ENCODE measurements at regions not wholly inside any gene's neighbourhood (a gene's known extent, or its start where the extent isn't known, plus 50 kb on each side); places are given as distances from the start of the nearest gene placed in this dataset.

DNA sequence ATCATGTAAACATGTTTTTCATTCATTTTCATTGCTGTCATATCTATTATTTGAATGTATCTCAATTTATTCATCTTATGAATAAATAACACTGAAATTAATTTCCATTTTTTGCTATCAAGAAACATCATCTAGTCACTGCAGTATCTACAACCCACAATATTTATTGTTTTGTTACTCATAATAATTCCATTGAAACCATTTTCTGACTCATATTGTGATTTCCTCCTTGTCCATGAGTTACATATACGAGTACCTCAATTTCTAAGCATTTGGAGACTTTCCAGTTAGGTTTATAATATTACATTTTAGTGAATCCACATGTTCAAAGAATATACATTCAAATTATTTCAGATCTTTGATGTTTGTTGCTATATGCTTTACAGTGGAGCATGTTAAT lies 1524.0 kb downstream of the SLITRK1 start (continued):
- TF ChIP-seq, protein P1, sequence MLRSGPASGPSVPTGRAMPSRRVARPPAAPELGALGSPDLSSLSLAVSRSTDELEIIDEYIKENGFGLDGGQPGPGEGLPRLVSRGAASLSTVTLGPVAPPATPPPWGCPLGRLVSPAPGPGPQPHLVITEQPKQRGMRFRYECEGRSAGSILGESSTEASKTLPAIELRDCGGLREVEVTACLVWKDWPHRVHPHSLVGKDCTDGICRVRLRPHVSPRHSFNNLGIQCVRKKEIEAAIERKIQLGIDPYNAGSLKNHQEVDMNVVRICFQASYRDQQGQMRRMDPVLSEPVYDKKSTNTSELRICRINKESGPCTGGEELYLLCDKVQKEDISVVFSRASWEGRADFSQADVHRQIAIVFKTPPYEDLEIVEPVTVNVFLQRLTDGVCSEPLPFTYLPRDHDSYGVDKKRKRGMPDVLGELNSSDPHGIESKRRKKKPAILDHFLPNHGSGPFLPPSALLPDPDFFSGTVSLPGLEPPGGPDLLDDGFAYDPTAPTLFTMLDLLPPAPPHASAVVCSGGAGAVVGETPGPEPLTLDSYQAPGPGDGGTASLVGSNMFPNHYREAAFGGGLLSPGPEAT (IDR thresholded peaks at IDR 0.05; ENCODE audit: low read depth): no peak
- no peak for TF ChIP-seq FOS (IDR thresholded peaks at IDR 0.05; ENCODE audit: borderline replicate concordance, extremely low read depth, insufficient read length)

DNA sequence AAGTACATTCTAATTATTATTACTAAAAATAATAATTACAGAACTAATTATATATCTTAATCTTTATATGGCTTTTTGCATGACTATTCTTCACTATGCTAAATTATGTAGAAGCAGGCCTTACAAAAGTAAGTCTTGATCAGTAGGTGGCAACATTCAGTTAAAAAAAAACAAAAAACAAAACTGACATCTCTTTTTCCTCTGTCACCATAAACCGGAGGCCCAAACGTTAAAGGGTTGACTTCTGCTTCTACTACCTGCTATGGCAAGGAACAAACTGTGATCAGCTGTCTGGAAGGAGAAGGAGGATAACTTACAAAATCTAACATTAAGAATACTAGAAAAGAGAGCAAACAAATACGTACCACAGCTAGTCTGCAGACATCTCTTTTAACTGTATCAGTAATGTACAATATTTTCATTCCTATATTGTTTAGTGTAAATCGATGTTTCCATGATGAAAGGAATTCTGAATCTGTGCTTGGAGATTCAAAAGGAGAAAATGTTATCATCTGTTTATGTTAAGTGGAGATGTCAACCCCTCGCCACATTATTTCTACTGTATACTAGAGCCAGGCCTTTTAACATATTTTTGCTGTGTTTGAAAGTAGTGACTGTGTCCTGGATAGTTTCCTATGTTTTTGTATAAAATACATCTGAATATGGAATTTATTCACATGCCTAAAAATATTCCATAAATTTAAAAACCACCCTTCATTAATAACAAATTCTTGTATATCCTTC lies 1525.4 kb downstream of the SLITRK1 start:
- DNase-seq (ENCODE audit: low read depth, low spot score) (no peak), FAIRE-seq (no peak), ATAC-seq (no peak)
- CTCF ChIA-PET: no interaction called here
- RAD21 ChIA-PET (ENCODE audit: unreplicated experiment): no interaction called here
- Histone ChIP-seq H2AFZ (ENCODE audit: control insufficient read depth, low read depth, low read length) (no peak overlapping the region), H3K36me3 (ENCODE audit: control insufficient read depth in 2 of 2, insufficient read depth in 2 of 2, low read length in 1 of 2) (no peaks in the 10 kb centered on the region), H3K9me3 (replicated peaks; ENCODE audit: control insufficient read depth, insufficient read depth, low read length) (no peaks in the 10 kb centered on the region), H3K4me2 (ENCODE audit: control insufficient read depth, insufficient read depth) (no peak overlapping the region), H3K79me2 (ENCODE audit: control insufficient read depth, insufficient read depth, low read length) (no peaks in the 10 kb centered on the region), H3K9ac (ENCODE audit: control insufficient read depth, insufficient read depth, low read length) (no peak overlapping the region), H3K4me1 (ENCODE audit: control insufficient read depth, insufficient read depth, low read length) (no peaks in the 10 kb centered on the region), H4K20me1 (ENCODE audit: control insufficient read depth, insufficient read depth) (no peaks in the 10 kb centered on the region), H3K27me3 (replicated peaks in 1 of 2; ENCODE audit: control insufficient read depth in 2 of 2, insufficient read depth in 2 of 2, low read length in 1 of 2) (no peaks in the 10 kb centered on the region), H3K27ac (ENCODE audit: control insufficient read depth, insufficient read depth) (no peak overlapping the region), H3K4me3 (no peak overlapping the region)
- no TSS peak for BruUV-seq (replicated peaks)
- 7% methylated on average over 5 of the region's 5 CpGs for WGBS (ENCODE audit: insufficient coverage, insufficient replicate concordance, low lambda C conversion rate, missing lambda C conversion rate)
- intact Hi-C loops (cut with micrococcal nuclease; ENCODE audit: unreplicated experiment): no loop called here
- POLR2A ChIA-PET: no interaction called here
- SMC1A ChIA-PET (ENCODE audit: uncharacterized antibody, unreplicated experiment): no interaction called here
- in situ Hi-C loops (cut with MboI): no loop called here
- TF ChIP-seq SREBF1 (IDR thresholded peaks at IDR 0.05; ENCODE audit: low read length): no peak
- TF ChIP-seq RB1 (IDR thresholded peaks at IDR 0.05; ENCODE audit: borderline replicate concordance): no peak
- no peak for TF ChIP-seq YY1 (IDR thresholded peaks at IDR 0.05; ENCODE audit: low read depth, low read length)
- TF ChIP-seq, protein P2, sequence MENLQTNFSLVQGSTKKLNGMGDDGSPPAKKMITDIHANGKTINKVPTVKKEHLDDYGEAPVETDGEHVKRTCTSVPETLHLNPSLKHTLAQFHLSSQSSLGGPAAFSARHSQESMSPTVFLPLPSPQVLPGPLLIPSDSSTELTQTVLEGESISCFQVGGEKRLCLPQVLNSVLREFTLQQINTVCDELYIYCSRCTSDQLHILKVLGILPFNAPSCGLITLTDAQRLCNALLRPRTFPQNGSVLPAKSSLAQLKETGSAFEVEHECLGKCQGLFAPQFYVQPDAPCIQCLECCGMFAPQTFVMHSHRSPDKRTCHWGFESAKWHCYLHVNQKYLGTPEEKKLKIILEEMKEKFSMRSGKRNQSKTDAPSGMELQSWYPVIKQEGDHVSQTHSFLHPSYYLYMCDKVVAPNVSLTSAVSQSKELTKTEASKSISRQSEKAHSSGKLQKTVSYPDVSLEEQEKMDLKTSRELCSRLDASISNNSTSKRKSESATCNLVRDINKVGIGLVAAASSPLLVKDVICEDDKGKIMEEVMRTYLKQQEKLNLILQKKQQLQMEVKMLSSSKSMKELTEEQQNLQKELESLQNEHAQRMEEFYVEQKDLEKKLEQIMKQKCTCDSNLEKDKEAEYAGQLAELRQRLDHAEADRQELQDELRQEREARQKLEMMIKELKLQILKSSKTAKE (IDR thresholded peaks at IDR 0.05; ENCODE audit: low read depth, poor library complexity, severe bottlenecking): no peak
- TF ChIP-seq ZNF622 (IDR thresholded peaks at IDR 0.05): no peak
- no peak for TF ChIP-seq ZBED1 (IDR thresholded peaks at IDR 0.05; ENCODE audit: borderline replicate concordance)
- no peak for TF ChIP-seq FOXK2 (IDR thresholded peaks at IDR 0.05)
- no peak for TF ChIP-seq JUNB (IDR thresholded peaks at IDR 0.05)
- no peak for TF ChIP-seq RELA (IDR thresholded peaks at IDR 0.05; ENCODE audit: borderline replicate concordance, partially characterized antibody)
- no peak for TF ChIP-seq NR2F1 (conservative IDR thresholded peaks at IDR 0.05)
- TF ChIP-seq SUPT20H (IDR thresholded peaks at IDR 0.05; ENCODE audit: borderline replicate concordance, control insufficient read depth, low read depth, low read length): no peak
- no peak for TF ChIP-seq SMAD5 (IDR thresholded peaks at IDR 0.05; ENCODE audit: low read depth)
- TF ChIP-seq IKZF1 (conservative IDR thresholded peaks at IDR 0.05): no peak
- TF ChIP-seq, protein P3, sequence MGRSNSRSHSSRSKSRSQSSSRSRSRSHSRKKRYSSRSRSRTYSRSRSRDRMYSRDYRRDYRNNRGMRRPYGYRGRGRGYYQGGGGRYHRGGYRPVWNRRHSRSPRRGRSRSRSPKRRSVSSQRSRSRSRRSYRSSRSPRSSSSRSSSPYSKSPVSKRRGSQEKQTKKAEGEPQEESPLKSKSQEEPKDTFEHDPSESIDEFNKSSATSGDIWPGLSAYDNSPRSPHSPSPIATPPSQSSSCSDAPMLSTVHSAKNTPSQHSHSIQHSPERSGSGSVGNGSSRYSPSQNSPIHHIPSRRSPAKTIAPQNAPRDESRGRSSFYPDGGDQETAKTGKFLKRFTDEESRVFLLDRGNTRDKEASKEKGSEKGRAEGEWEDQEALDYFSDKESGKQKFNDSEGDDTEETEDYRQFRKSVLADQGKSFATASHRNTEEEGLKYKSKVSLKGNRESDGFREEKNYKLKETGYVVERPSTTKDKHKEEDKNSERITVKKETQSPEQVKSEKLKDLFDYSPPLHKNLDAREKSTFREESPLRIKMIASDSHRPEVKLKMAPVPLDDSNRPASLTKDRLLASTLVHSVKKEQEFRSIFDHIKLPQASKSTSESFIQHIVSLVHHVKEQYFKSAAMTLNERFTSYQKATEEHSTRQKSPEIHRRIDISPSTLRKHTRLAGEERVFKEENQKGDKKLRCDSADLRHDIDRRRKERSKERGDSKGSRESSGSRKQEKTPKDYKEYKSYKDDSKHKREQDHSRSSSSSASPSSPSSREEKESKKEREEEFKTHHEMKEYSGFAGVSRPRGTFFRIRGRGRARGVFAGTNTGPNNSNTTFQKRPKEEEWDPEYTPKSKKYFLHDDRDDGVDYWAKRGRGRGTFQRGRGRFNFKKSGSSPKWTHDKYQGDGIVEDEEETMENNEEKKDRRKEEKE (IDR thresholded peaks at IDR 0.05): no peak
- no peak for TF ChIP-seq ESRRA (IDR thresholded peaks at IDR 0.05; ENCODE audit: low read length)

All from GM12878 (cell line).